Motor neuron (in vitro differentiated cells): ENCODE measurements at regions not wholly inside any gene's neighbourhood (a gene's known extent, or its start where the extent isn't known, plus 50 kb on each side); places are given as distances from the start of the nearest gene placed in this dataset.
"Not testable (repeated sequence)": the region's sequence is repeated elsewhere in the genome, so short reads cannot be mapped to it uniquely, and the experiment has no call there.

Experiments used
- ATAC-seq, 8 experiments: fragments of 200-7000 bp; cut with Tn5 transposase; replicated peaks in 6 of 8; 2 replicates each; pipeline ENCODE4 v1.8.0; 2021; ENCODE audit warnings: mild to moderate bottlenecking in 8 of 8, moderate library complexity in 8 of 8
- H3K27ac ChIP-seq, 2 donors: fragments of 250-450 bp; sonication (Bioruptor Pico); 2 replicates each; pipeline ENCODE4 v1.9.0; 2021; ENCODE audit warnings: antibody characterized with exemption in 2 of 2, mild to moderate bottlenecking in 2 of 2, moderate library complexity in 1 of 2
- H3K4me1 ChIP-seq, 2 donors: fragments of 250-450 bp; sonication (Bioruptor Pico); replicated peaks in 1 of 2; 2 replicates each; pipeline ENCODE4 v1.6.1; 2021; ENCODE audit warnings: antibody characterized with exemption in 2 of 2, mild to moderate bottlenecking in 2 of 2, moderate library complexity in 1 of 2
- H3K4me3 ChIP-seq, 5 donors: fragments of 250-450 bp; sonication (Bioruptor Pico); 2 replicates each; pipeline ENCODE4 v1.9.0; 2021; ENCODE audit warnings: antibody characterized with exemption in 5 of 5, mild to moderate bottlenecking in 5 of 5, moderate library complexity in 4 of 5
- WGBS, 10 experiments: fragments of 450-650 bp; shearing (Covaris generic); methylation state at CpG; one replicate each; pipeline ENCODE4 v1.0.0; 2022; 5-methylcytosine and 5-hydroxymethylcytosine counted together
- in situ Hi-C, 9 experiments: fragments of 400-800 bp; cut with MboI; loops; one replicate each; pipeline ENCODE4 v1.15.0; 2021; ENCODE audit warnings: low sequenced_read_pairs in 9 of 9, low pct_unique_long_range_greater_than_20kb in 2 of 9; ENCODE audit not compliant: unreplicated experiment in 9 of 9

DNA sequence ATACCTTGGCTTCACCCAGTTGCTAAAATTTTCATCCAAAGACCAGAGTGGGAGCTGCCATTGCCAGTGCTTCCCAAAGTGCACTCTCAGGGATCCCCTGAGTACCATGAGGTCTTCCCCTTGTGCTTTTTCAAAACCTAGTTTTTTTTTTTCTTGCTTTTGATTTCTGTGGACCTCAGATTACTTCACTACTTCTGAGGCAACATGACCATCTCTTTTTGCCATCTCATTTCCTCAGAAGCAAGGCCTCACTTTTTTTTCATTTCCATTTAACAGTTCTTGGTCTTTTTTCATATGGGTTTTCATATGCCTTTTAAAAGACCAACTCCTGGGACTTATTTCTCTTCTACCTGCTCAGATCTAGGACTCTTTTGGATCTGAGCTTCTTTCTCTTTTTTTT lies 64.1 kb upstream of the MMS22L start:
- H3K4me3 ChIP-seq, result no peak overlapping the region
- in situ Hi-C loops, result no loop called here
- no peak overlapping the region for H3K27ac ChIP-seq
- ATAC-seq, result no peak
- H3K4me1 ChIP-seq, result no peaks in the 10 kb centered on the region

DNA sequence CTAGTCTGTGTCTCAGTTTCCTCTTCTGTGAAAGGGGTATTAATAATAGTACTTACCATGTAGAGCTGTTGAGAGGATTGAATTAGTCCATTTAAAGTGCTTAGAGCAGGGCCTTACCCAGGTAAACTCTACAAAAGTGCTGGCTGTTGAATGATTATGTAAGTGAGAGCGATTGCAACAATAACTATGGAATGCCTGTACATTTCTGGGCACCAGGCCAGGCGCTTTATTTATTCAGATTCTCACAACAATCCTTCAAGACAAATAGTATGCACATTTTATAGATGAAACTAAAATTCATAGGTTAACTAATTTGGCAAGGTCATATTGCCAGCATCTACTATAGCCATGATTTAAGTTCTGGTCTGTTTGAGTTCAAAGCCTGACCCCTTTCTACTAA lies 78.3 kb upstream of the MMS22L start:
- ATAC-seq, result peak in 2 of 8 experiments; percentile 21 to 87
- 0 to 94% (median 80%) methylated on average over 1 to 2 of the region's 2 CpGs; no CpG with 5 or more reads in 1 of the 10 experiments for WGBS, 10 experiments
- H3K27ac ChIP-seq, result no peak overlapping the region
- no peaks in the 10 kb centered on the region for H3K4me1 ChIP-seq
- no peak overlapping the region for H3K4me3 ChIP-seq
- in situ Hi-C loops, result no loop called here

- ATAC-seq, result peak in 1 of 8 experiments; percentile 61
- H3K4me3 ChIP-seq, result no peak overlapping the region
- H3K27ac ChIP-seq, result no peak overlapping the region
- in situ Hi-C loops, result no loop called here
- no peaks in the 10 kb centered on the region for H3K4me1 ChIP-seq
- 0 to 100% (median 17%) methylated on average over 1 of the region's 1 CpG; no CpG with 5 or more reads in 5 of the 10 experiments for WGBS, 10 experiments
Observed at GRCh38 chr6:97364327-97364726, 81.3 kb upstream of the MMS22L start.

DNA sequence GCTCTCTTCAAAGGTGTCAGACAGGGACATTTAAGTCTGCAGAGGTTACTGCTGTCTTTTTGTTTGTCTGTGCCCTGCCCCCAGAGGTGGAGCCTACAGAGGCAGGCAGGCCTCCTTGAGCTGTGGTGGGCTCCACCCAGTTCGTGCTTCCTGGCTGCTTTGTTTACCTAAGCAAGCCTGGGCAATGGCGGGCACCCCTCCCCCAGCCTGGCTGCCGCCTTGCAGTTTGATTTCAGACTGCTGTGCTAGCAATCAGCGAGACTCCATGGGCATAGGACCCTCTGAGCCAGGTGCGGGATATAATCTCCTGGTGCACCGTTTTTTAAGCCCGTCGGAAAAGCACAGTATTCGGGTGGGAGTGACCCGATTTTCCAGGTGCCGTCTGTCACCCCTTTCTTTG lies 99.1 kb upstream of the MMS22L start:
- not testable (repeated sequence) for H3K27ac ChIP-seq, ATAC-seq, H3K4me3 ChIP-seq, H3K4me1 ChIP-seq
- WGBS, 10 experiments, result no CpG with 5 or more reads among the region's 11 CpGs
- in situ Hi-C loops, result loop anchor here in 4 of 9 experiments (25.0 kb wide), 3 partner anchors 170 to 320 kb away; no protein-coding TSS in a partner anchor

GRCh38 chr6:97392735-97393134 lies 109.7 kb upstream of the MMS22L start:
- no peaks in the 10 kb centered on the region for H3K4me1 ChIP-seq
- ATAC-seq, result no peak
- in situ Hi-C loops, result loop anchor here in 5 of 9 experiments (10.0 to 25.0 kb wide), 4 partner anchors 180 to 330 kb away; no protein-coding TSS in a partner anchor
- H3K27ac ChIP-seq, result no peak overlapping the region
- no peak overlapping the region for H3K4me3 ChIP-seq

DNA sequence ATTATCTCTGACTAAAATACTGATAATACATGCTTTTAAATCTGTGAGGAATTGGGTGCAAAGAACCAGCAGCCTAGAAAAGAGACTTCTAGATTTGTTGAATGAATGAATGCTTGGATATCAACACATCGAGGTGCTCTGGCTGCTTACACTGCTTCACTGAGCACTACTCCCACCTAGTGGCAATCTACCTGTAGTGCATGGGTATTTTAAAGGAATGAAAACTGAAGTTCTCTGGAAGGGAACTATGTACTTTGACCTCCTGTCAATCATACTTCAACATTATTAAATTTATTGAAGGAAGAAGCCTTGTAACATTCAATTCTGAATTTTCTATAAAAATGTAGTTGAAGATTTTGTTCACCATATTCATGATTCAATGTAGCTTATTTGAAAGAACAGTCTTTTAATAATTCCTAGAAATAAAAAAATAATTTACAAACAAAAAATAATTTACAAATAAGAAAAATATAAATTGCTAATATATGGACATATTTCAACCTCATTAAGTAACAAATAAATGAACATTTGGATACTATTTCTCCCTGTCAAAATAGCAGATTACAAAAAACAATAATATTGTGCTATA lies 111.2 kb upstream of the MMS22L start:
- ATAC-seq, result peak in 5 of 8 experiments; percentile 22 to 71 (median 45)
- in situ Hi-C loops, result loop anchor here in 5 of 9 experiments (10.0 to 25.0 kb wide), 4 partner anchors 182 to 332 kb away; no protein-coding TSS in a partner anchor
- Histone ChIP-seq H3K27ac (no peak overlapping the region), H3K4me3 (no peak overlapping the region), H3K4me1 (no peaks in the 10 kb centered on the region)
- WGBS, 10 experiments, result 0 to 29% (median 0%) methylated on average over 1 of the region's 1 CpG; no CpG with 5 or more reads in 3 of the 10 experiments

- in situ Hi-C loops, result loop anchor here in 5 of 9 experiments (10.0 to 25.0 kb wide), 4 partner anchors 185 to 335 kb away; no protein-coding TSS in a partner anchor
- 26 to 100% (median 91%) methylated on average over 1 to 4 of the region's 4 CpGs for WGBS, 10 experiments
- Histone ChIP-seq H3K27ac (no peak overlapping the region), H3K4me3 (no peak overlapping the region), H3K4me1 (no peaks in the 10 kb centered on the region)
- no peak for ATAC-seq
Observed at GRCh38 chr6:97396880-97397279, 113.9 kb upstream of the MMS22L start.

- no peak overlapping the region for H3K4me3 ChIP-seq
- no peak overlapping the region for H3K27ac ChIP-seq
- ATAC-seq, result no peak
- 13 to 100% (median 61%) methylated on average over 1 to 2 of the region's 2 CpGs; no CpG with 5 or more reads in 5 of the 10 experiments for WGBS, 10 experiments
- no peaks in the 10 kb centered on the region for H3K4me1 ChIP-seq
- in situ Hi-C loops, result loop anchor here in 5 of 9 experiments (10.0 to 25.0 kb wide), 4 partner anchors 187 to 337 kb away; no protein-coding TSS in a partner anchor
Observed at GRCh38 chr6:97399208-97399607, 116.2 kb upstream of the MMS22L start.

- no peaks in the 10 kb centered on the region for H3K4me1 ChIP-seq
- H3K27ac ChIP-seq, result no peak overlapping the region
- WGBS, 10 experiments, result 0 to 85% (median 76%) methylated on average over 1 to 2 of the region's 2 CpGs; no CpG with 5 or more reads in 2 of the 10 experiments
- in situ Hi-C loops, result no loop called here
- ATAC-seq, result no peak
- no peak overlapping the region for H3K4me3 ChIP-seq
Observed at GRCh38 chr6:97401533-97401932, 118.5 kb upstream of the MMS22L start.

- WGBS, 10 experiments, result 14 to 86% (median 79%) methylated on average over 1 to 3 of the region's 3 CpGs
- ATAC-seq, result peak in 1 of 8 experiments; percentile 28
- in situ Hi-C loops, result no loop called here
- Histone ChIP-seq H3K4me3 (no peak overlapping the region), H3K4me1 (no peaks in the 10 kb centered on the region), H3K27ac (no peak overlapping the region)
Observed at GRCh38 chr6:97405818-97406409, 122.9 kb upstream of the MMS22L start.

DNA sequence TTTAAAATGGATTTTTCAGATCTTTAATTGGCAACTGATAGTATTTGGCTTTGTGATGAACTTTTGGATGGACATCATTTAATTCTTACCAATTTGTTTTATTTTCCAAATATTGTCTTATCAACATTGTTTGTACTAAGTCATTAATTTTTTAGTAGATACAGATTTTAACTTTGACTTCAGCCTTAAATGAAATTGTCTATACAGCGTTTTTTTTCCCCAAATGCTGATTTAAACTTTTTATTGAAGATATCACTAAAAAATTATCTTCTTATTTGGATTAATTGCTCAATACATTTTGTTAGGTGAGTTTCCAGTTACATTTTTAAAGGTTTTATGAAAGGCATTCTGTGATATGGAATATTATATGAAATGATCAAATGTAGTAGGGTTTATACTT lies 123.6 kb upstream of the MMS22L start:
- WGBS, 10 experiments, result 0 to 89% (median 38%) methylated on average over 1 of the region's 1 CpG; no CpG with 5 or more reads in 1 of the 10 experiments
- in situ Hi-C loops, result no loop called here
- Histone ChIP-seq H3K4me1 (no peaks in the 10 kb centered on the region), H3K27ac (no peak overlapping the region), H3K4me3 (no peak overlapping the region)
- ATAC-seq, result no peak

GRCh38 chr6:97411610-97412009 lies 128.6 kb upstream of the MMS22L start:
- in situ Hi-C loops, result no loop called here
- Histone ChIP-seq H3K4me1 (no peaks in the 10 kb centered on the region), H3K4me3 (no peak overlapping the region), H3K27ac (no peak overlapping the region)
- 0 to 44% (median 30%) methylated on average over 1 to 2 of the region's 2 CpGs; no CpG with 5 or more reads in 1 of the 10 experiments for WGBS, 10 experiments
- no peak for ATAC-seq

DNA sequence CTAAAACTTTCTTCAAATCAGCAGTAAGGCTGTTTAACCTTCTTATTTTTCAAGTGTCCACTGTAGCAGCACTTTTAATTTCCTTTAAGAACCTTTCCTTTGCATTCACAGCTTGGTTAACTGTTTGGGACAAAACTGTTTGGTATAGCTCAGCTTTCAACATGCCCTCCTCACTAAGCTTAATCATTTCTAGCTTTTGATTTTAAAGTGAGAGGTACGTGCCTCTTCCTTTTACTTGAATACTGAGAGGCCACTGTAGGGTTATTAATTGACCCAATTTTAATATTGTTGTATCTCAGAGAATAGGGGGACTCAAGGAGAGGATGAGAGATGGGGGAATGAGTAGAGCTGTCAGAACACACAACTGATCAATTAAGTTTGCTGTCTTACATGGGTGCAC lies 129.5 kb upstream of the MMS22L start:
- Histone ChIP-seq H3K4me3 (no peak overlapping the region), H3K4me1 (no peaks in the 10 kb centered on the region), H3K27ac (no peak overlapping the region)
- no peak for ATAC-seq
- in situ Hi-C loops, result no loop called here
- 0 to 50% (median 40%) methylated on average over 1 of the region's 1 CpG; no CpG with 5 or more reads in 3 of the 10 experiments for WGBS, 10 experiments

GRCh38 chr6:97422171-97422570 lies 139.2 kb upstream of the MMS22L start:
- no peak for ATAC-seq
- in situ Hi-C loops, result no loop called here
- no peak overlapping the region for H3K4me3 ChIP-seq
- no CpG with 5 or more reads among the region's 1 CpG for WGBS, 10 experiments
- no peak overlapping the region for H3K27ac ChIP-seq
- no peaks in the 10 kb centered on the region for H3K4me1 ChIP-seq
